ENCODE measurements at regions not wholly inside any gene's neighbourhood (a gene's known extent, or its start where the extent isn't known, plus 50 kb on each side); places are given as distances from the start of the nearest gene placed in this dataset.

DNA sequence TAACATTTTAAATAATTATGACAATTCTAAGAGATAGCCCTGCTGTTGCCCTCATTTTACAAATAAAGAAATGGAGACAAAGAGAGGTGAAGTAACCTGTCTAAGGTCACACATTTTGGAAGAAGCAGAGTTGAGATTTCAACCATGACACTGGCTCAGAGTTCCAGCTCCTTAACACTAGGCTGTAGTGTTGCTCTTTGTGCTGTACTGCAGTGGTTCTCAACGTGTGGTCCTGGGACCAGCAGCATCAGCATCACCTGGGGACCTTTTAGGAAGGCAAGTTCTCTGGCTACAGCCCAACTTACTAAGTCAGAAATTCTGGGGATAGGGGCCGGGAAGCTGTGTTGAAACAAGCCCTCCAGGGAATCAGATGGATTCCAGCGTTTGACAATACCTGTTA is 62.4 kb upstream of the FERMT1 start:
- TF ChIP-seq, protein P1, sequence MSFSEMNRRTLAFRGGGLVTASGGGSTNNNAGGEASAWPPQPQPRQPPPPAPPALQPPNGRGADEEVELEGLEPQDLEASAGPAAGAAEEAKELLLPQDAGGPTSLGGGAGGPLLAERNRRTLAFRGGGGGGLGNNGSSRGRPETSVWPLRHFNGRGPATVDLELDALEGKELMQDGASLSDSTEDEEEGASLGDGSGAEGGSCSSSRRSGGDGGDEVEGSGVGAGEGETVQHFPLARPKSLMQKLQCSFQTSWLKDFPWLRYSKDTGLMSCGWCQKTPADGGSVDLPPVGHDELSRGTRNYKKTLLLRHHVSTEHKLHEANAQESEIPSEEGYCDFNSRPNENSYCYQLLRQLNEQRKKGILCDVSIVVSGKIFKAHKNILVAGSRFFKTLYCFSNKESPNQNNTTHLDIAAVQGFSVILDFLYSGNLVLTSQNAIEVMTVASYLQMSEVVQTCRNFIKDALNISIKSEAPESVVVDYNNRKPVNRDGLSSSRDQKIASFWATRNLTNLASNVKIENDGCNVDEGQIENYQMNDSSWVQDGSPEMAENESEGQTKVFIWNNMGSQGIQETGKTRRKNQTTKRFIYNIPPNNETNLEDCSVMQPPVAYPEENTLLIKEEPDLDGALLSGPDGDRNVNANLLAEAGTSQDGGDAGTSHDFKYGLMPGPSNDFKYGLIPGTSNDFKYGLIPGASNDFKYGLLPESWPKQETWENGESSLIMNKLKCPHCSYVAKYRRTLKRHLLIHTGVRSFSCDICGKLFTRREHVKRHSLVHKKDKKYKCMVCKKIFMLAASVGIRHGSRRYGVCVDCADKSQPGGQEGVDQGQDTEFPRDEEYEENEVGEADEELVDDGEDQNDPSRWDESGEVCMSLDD (tag by site-specific recombination; IDR thresholded peaks at IDR 0.05) = no peak
- no peak for TF ChIP-seq SP2 (tag by site-specific recombination; IDR thresholded peaks at IDR 0.05)
- no peak for TF ChIP-seq ZNF157 (tag by site-specific recombination; IDR thresholded peaks at IDR 0.05)
- TF ChIP-seq, protein P2, sequence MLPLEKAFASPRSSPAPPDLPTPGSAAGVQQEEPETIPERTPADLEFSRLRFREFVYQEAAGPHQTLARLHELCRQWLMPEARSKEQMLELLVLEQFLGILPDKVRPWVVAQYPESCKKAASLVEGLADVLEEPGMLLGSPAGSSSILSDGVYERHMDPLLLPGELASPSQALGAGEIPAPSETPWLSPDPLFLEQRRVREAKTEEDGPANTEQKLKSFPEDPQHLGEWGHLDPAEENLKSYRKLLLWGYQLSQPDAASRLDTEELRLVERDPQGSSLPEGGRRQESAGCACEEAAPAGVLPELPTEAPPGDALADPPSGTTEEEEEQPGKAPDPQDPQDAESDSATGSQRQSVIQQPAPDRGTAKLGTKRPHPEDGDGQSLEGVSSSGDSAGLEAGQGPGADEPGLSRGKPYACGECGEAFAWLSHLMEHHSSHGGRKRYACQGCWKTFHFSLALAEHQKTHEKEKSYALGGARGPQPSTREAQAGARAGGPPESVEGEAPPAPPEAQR (tag by site-specific recombination; IDR thresholded peaks at IDR 0.05) = no peak
- TF ChIP-seq BCL11A (tag by site-specific recombination; IDR thresholded peaks at IDR 0.05; ENCODE audit: low read depth) = no peak
- TF ChIP-seq, protein P3, sequence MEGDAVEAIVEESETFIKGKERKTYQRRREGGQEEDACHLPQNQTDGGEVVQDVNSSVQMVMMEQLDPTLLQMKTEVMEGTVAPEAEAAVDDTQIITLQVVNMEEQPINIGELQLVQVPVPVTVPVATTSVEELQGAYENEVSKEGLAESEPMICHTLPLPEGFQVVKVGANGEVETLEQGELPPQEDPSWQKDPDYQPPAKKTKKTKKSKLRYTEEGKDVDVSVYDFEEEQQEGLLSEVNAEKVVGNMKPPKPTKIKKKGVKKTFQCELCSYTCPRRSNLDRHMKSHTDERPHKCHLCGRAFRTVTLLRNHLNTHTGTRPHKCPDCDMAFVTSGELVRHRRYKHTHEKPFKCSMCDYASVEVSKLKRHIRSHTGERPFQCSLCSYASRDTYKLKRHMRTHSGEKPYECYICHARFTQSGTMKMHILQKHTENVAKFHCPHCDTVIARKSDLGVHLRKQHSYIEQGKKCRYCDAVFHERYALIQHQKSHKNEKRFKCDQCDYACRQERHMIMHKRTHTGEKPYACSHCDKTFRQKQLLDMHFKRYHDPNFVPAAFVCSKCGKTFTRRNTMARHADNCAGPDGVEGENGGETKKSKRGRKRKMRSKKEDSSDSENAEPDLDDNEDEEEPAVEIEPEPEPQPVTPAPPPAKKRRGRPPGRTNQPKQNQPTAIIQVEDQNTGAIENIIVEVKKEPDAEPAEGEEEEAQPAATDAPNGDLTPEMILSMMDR (tag by site-specific recombination; IDR thresholded peaks at IDR 0.05) = no peak
- no peak for TF ChIP-seq SP7 (tag by site-specific recombination; IDR thresholded peaks at IDR 0.05)
- no peak for TF ChIP-seq ZNF133 (tag by site-specific recombination; IDR thresholded peaks at IDR 0.05)
